Sigmoid colon (tissue), 4 donors: ENCODE measurements at regions not wholly inside any gene's neighbourhood (a gene's known extent, or its start where the extent isn't known, plus 50 kb on each side); places are given as distances from the start of the nearest gene placed in this dataset.

Experiments used
- POLR2AphosphoS5 ChIP-seq, 4 donors: sonication (generic); formaldehyde crosslinking; IDR thresholded peaks; one replicate each; pipeline ENCODE4 v1.6.1; 2017; ENCODE audit warnings: antibody characterized with exemption in 4 of 4
- TF ChIP-seq, protein P1 (sequence below), 4 experiments: fragments of 450-650 bp in 3 of 4; fragments of 200-600 bp in 1 of 4; IDR thresholded peaks; one replicate each; pipeline ENCODE4 v1.5.1; 2016 to 2019; ENCODE audit warnings: antibody characterized with exemption in 4 of 4, mild to moderate bottlenecking in 3 of 4, moderate library complexity in 2 of 4

DNA sequence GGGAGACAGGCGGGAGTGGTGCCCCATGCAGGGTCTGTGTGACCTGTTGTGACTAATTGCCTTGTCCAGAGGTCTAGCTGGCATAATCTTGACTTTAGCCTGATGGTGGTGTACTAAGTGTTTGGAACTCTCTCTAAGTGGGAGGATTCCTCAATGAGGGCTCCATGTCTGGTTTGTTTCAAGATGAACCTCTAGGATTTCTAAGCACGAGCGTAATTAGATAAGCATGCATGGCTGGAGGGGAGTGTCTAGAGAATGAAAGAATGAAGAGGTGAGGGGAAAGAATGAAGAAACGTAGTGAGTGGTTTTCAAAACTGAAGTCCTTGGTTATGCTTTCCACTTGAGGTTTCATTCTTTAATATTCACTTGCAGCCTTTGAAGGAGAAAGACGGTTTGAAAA, 833.2 kb upstream of the GYPC start:
- TF ChIP-seq, protein P1, sequence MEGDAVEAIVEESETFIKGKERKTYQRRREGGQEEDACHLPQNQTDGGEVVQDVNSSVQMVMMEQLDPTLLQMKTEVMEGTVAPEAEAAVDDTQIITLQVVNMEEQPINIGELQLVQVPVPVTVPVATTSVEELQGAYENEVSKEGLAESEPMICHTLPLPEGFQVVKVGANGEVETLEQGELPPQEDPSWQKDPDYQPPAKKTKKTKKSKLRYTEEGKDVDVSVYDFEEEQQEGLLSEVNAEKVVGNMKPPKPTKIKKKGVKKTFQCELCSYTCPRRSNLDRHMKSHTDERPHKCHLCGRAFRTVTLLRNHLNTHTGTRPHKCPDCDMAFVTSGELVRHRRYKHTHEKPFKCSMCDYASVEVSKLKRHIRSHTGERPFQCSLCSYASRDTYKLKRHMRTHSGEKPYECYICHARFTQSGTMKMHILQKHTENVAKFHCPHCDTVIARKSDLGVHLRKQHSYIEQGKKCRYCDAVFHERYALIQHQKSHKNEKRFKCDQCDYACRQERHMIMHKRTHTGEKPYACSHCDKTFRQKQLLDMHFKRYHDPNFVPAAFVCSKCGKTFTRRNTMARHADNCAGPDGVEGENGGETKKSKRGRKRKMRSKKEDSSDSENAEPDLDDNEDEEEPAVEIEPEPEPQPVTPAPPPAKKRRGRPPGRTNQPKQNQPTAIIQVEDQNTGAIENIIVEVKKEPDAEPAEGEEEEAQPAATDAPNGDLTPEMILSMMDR (IDR thresholded peaks at IDR 0.05): no peak
- no peak for TF ChIP-seq POLR2AphosphoS5 (IDR thresholded peaks at IDR 0.05)
